GM23338 (cell line): ENCODE measurements at regions not wholly inside any gene's neighbourhood (a gene's known extent, or its start where the extent isn't known, plus 50 kb on each side); places are given as distances from the start of the nearest gene placed in this dataset.

Experiments used
- ATAC-seq: fragments of 200-7000 bp; cut with Tn5 transposase; 3 replicates; pipeline ENCODE4 v1.9.1; 2020
- DNase-seq: peaks from one replicate; pipeline ENCODE4 v3.0.0-alpha.2; 2015; ENCODE audit warnings: low spot score
- H2AFZ ChIP-seq: fragments of 200-600 bp; sonication (generic); 2 replicates; pipeline ENCODE4 v1.8.0; 2016; ENCODE audit warnings: antibody characterized with exemption, mild to moderate bottlenecking, moderate library complexity
- H3F3A ChIP-seq: fragments of 200-600 bp; sonication (generic); replicated peaks from 2 replicates; pipeline ENCODE4 v1.8.0; 2017; ENCODE audit warnings: antibody characterized with exemption, mixed run types, low read depth
- H3K27ac ChIP-seq: fragments of 200-600 bp; sonication (generic); 2 replicates; pipeline ENCODE4 v1.6.1; 2016; ENCODE audit warnings: low read depth
- H3K27me3 ChIP-seq: fragments of 200-600 bp; sonication (generic); 2 replicates; pipeline ENCODE4 v1.8.0; 2016; ENCODE audit warnings: mild to moderate bottlenecking, mixed run types, moderate library complexity; ENCODE audit not compliant: insufficient read depth
- H3K36me3 ChIP-seq: fragments of 200-600 bp; sonication (generic); 2 replicates; pipeline ENCODE4 v1.8.0; 2016; ENCODE audit warnings: mild to moderate bottlenecking; ENCODE audit not compliant: insufficient read depth
- H3K4me1 ChIP-seq: fragments of 200-600 bp; sonication (generic); 2 replicates; pipeline ENCODE4 v1.8.0; 2016; ENCODE audit warnings: mild to moderate bottlenecking, moderate library complexity; ENCODE audit not compliant: insufficient read depth
- H3K4me2 ChIP-seq: fragments of 200-600 bp; sonication (generic); 2 replicates; pipeline ENCODE4 v1.7.1; 2017; ENCODE audit warnings: mixed run types
- H3K4me3 ChIP-seq: fragments of 200-600 bp; sonication (generic); 2 replicates; pipeline ENCODE4 v1.6.1; 2016; ENCODE audit warnings: mixed run types
- H3K79me2 ChIP-seq: fragments of 200-600 bp; sonication (generic); replicated peaks from 2 replicates; pipeline ENCODE4 v1.8.0; 2017; ENCODE audit warnings: mild to moderate bottlenecking; ENCODE audit not compliant: insufficient read depth
- H3K9me2 ChIP-seq: fragments of 200-600 bp; sonication (generic); 2 replicates; pipeline ENCODE4 v1.8.0; 2017; ENCODE audit not compliant: insufficient read depth
- H4K20me1 ChIP-seq: fragments of 200-600 bp; sonication (generic); replicated peaks from 2 replicates; pipeline ENCODE4 v1.8.0; 2017; ENCODE audit warnings: mild to moderate bottlenecking; ENCODE audit not compliant: insufficient read depth
- H3K27ac Mint-ChIP-seq: 2 replicates; pipeline ENCODE4 v1.8.0; 2020; ENCODE audit warnings: inconsistent platforms, mild to moderate bottlenecking, moderate library complexity, mixed read lengths
- H3K27me3 Mint-ChIP-seq: 3 replicates; pipeline ENCODE4 v1.8.0; 2022; ENCODE audit warnings: low read depth, mild to moderate bottlenecking, moderate library complexity, mixed read lengths, inconsistent platforms; ENCODE audit not compliant: insufficient read depth, poor library complexity
- H3K36me3 Mint-ChIP-seq: 3 replicates; pipeline ENCODE4 v1.8.0; 2021; ENCODE audit warnings: low read depth, mild to moderate bottlenecking, inconsistent platforms, moderate library complexity, mixed read lengths
- H3K4me1 Mint-ChIP-seq: 3 replicates; pipeline ENCODE4 v1.8.0; 2020; ENCODE audit warnings: mild to moderate bottlenecking, inconsistent platforms, mixed read lengths
- H3K4me3 Mint-ChIP-seq: 3 replicates; pipeline ENCODE4 v1.8.0; 2021; ENCODE audit warnings: moderate library complexity, mild to moderate bottlenecking, inconsistent platforms, mixed read lengths
- H3K9me3 Mint-ChIP-seq: 3 replicates; pipeline ENCODE4 v1.8.0; 2020; ENCODE audit warnings: moderate library complexity, mild to moderate bottlenecking, inconsistent platforms, mixed read lengths
- CREB1 ChIP-seq: fragments of 250-450 bp; sonication (Bioruptor Pico); IDR thresholded peaks from 2 replicates; pipeline ENCODE4 v1.5.0; 2020; ENCODE audit warnings: low read depth, mild to moderate bottlenecking, moderate library complexity
- EZH2 ChIP-seq: fragments of 200-600 bp; sonication (generic); IDR thresholded peaks from one replicate; pipeline ENCODE4 v1.8.0; 2017; ENCODE audit warnings: antibody characterized with exemption, mild to moderate bottlenecking, low read depth; ENCODE audit not compliant: unreplicated experiment
- EZH2phosphoT487 ChIP-seq: fragments of 200-600 bp; sonication (generic); IDR thresholded peaks from one replicate; pipeline ENCODE4 v1.8.1; 2018; ENCODE audit warnings: antibody characterized with exemption; ENCODE audit not compliant: unreplicated experiment
- JUNB ChIP-seq: IDR thresholded peaks from one replicate; pipeline ENCODE4 v1.6.1; 2016; ENCODE audit warnings: antibody characterized with exemption; ENCODE audit not compliant: unreplicated experiment
- NANOG ChIP-seq: IDR thresholded peaks from 2 replicates; pipeline ENCODE4 v1.6.1; 2016; ENCODE audit warnings: antibody characterized with exemption, borderline replicate concordance
- POLR2AphosphoS5 ChIP-seq: IDR thresholded peaks from 2 replicates; pipeline ENCODE4 v1.6.1; 2016; ENCODE audit warnings: antibody characterized with exemption, low read depth
- STAT1 ChIP-seq: IDR thresholded peaks from one replicate; pipeline ENCODE4 v1.6.1; 2016; ENCODE audit warnings: antibody characterized with exemption; ENCODE audit not compliant: unreplicated experiment
- ZNF114 ChIP-seq: fragments of 250-450 bp; sonication (Bioruptor Pico); IDR thresholded peaks from 2 replicates; pipeline ENCODE4 v1.5.0; 2020; ENCODE audit warnings: mild to moderate bottlenecking, moderate library complexity
- ZNF331 ChIP-seq: fragments of 250-450 bp; sonication (Bioruptor Pico); IDR thresholded peaks from 2 replicates; pipeline ENCODE4 v1.5.0; 2020; ENCODE audit warnings: low read depth, mild to moderate bottlenecking, moderate library complexity
- TF ChIP-seq, protein P1 (sequence below): fragments of 250-450 bp; sonication (Bioruptor Pico); IDR thresholded peaks from 2 replicates; pipeline ENCODE4 v1.5.0; 2020; ENCODE audit warnings: mild to moderate bottlenecking, moderate library complexity
- TF ChIP-seq, protein P2 (sequence below): IDR thresholded peaks from one replicate; pipeline ENCODE4 v1.6.1; 2018; ENCODE audit warnings: antibody characterized with exemption; ENCODE audit not compliant: unreplicated experiment
- TF ChIP-seq, protein P3 (sequence below): IDR thresholded peaks from 2 replicates; pipeline ENCODE4 v1.6.1; 2016; ENCODE audit warnings: antibody characterized with exemption
- TF ChIP-seq, protein P4 (sequence below), 2 experiments: fragments of 200-600 bp in 1 of 2; sonication (generic) in 1 of 2; conservative IDR thresholded peaks; 2 replicates each; pipeline versions ENCODE4 v1.5.1 to v1.6.1; 2016 to 2017; ENCODE audit warnings: antibody characterized with exemption in 2 of 2, low read depth in 2 of 2, mild to moderate bottlenecking in 2 of 2, moderate library complexity in 1 of 2

DNA sequence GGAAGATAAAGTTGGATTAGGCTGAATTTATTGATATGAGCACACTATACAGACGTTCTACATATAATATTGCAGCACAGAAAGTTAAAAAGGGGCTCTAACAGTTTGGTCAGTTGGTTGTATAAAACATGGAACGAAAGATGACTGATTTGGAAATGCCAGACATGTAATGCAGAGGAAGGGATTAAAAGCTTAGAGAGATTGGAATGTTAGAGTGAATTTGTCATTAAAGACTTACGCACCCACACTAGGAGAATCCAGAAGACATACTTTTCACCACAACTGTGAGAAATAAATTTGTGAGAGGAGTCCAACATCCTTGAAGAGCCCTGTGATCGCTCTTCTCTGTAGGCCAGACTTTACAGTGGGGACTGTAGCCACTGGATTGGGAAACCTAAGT is 134.7 kb downstream of the GPR63 start:
- Mint-ChIP-seq H3K27ac (no peak overlapping the region), H3K4me1 (no peaks in the 10 kb centered on the region), H3K9me3 (no peaks in the 10 kb centered on the region), H3K36me3 (no peaks in the 10 kb centered on the region), H3K27me3 (no peaks in the 10 kb centered on the region), H3K4me3 (no peak overlapping the region)
- Histone ChIP-seq H3K79me2 (no peaks in the 10 kb centered on the region), H3K4me3 (no peak overlapping the region), H3K27ac (no peak overlapping the region), H3K9me2 (peaks cover 16% of the 10 kb centered on the region; the same call in 1 of the 2 replicates), H3F3A (no peaks in the 10 kb centered on the region), H2AFZ (no peak overlapping the region), H3K36me3 (no peaks in the 10 kb centered on the region), H3K4me1 (no peaks in the 10 kb centered on the region), H3K4me2 (no peak overlapping the region), H4K20me1 (no peaks in the 10 kb centered on the region), H3K27me3 (no peaks in the 10 kb centered on the region)
- no peak for ATAC-seq
- TF ChIP-seq ZNF331 (CRISPR knock-in tag), result no peak
- TF ChIP-seq, protein P1, sequence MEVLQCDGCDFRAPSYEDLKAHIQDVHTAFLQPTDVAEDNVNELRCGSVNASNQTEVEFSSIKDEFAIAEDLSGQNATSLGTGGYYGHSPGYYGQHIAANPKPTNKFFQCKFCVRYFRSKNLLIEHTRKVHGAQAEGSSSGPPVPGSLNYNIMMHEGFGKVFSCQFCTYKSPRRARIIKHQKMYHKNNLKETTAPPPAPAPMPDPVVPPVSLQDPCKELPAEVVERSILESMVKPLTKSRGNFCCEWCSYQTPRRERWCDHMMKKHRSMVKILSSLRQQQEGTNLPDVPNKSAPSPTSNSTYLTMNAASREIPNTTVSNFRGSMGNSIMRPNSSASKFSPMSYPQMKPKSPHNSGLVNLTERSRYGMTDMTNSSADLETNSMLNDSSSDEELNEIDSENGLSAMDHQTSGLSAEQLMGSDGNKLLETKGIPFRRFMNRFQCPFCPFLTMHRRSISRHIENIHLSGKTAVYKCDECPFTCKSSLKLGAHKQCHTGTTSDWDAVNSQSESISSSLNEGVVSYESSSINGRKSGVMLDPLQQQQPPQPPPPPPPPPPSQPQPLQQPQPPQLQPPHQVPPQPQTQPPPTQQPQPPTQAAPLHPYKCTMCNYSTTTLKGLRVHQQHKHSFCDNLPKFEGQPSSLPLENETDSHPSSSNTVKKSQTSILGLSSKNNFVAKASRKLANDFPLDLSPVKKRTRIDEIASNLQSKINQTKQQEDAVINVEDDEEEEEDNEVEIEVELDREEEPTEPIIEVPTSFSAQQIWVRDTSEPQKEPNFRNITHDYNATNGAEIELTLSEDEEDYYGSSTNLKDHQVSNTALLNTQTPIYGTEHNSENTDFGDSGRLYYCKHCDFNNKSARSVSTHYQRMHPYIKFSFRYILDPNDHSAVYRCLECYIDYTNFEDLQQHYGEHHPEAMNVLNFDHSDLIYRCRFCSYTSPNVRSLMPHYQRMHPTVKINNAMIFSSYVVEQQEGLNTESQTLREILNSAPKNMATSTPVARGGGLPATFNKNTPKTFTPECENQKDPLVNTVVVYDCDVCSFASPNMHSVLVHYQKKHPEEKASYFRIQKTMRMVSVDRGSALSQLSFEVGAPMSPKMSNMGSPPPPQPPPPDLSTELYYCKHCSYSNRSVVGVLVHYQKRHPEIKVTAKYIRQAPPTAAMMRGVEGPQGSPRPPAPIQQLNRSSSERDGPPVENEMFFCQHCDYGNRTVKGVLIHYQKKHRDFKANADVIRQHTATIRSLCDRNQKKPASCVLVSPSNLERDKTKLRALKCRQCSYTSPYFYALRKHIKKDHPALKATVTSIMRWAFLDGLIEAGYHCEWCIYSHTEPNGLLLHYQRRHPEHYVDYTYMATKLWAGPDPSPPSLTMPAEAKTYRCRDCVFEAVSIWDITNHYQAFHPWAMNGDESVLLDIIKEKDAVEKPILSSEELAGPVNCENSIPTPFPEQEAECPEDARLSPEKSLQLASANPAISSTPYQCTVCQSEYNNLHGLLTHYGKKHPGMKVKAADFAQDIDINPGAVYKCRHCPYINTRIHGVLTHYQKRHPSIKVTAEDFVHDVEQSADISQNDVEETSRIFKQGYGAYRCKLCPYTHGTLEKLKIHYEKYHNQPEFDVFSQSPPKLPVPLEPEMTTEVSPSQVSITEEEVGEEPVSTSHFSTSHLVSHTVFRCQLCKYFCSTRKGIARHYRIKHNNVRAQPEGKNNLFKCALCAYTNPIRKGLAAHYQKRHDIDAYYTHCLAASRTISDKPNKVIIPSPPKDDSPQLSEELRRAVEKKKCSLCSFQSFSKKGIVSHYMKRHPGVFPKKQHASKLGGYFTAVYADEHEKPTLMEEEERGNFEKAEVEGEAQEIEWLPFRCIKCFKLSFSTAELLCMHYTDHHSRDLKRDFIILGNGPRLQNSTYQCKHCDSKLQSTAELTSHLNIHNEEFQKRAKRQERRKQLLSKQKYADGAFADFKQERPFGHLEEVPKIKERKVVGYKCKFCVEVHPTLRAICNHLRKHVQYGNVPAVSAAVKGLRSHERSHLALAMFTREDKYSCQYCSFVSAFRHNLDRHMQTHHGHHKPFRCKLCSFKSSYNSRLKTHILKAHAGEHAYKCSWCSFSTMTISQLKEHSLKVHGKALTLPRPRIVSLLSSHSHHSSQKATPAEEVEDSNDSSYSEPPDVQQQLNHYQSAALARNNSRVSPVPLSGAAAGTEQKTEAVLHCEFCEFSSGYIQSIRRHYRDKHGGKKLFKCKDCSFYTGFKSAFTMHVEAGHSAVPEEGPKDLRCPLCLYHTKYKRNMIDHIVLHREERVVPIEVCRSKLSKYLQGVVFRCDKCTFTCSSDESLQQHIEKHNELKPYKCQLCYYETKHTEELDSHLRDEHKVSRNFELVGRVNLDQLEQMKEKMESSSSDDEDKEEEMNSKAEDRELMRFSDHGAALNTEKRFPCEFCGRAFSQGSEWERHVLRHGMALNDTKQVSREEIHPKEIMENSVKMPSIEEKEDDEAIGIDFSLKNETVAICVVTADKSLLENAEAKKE, result no peak
- TF ChIP-seq JUNB, result no peak
- TF ChIP-seq, protein P2, sequence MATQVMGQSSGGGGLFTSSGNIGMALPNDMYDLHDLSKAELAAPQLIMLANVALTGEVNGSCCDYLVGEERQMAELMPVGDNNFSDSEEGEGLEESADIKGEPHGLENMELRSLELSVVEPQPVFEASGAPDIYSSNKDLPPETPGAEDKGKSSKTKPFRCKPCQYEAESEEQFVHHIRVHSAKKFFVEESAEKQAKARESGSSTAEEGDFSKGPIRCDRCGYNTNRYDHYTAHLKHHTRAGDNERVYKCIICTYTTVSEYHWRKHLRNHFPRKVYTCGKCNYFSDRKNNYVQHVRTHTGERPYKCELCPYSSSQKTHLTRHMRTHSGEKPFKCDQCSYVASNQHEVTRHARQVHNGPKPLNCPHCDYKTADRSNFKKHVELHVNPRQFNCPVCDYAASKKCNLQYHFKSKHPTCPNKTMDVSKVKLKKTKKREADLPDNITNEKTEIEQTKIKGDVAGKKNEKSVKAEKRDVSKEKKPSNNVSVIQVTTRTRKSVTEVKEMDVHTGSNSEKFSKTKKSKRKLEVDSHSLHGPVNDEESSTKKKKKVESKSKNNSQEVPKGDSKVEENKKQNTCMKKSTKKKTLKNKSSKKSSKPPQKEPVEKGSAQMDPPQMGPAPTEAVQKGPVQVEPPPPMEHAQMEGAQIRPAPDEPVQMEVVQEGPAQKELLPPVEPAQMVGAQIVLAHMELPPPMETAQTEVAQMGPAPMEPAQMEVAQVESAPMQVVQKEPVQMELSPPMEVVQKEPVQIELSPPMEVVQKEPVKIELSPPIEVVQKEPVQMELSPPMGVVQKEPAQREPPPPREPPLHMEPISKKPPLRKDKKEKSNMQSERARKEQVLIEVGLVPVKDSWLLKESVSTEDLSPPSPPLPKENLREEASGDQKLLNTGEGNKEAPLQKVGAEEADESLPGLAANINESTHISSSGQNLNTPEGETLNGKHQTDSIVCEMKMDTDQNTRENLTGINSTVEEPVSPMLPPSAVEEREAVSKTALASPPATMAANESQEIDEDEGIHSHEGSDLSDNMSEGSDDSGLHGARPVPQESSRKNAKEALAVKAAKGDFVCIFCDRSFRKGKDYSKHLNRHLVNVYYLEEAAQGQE, result no peak
- no peak for TF ChIP-seq CREB1 (CRISPR knock-in tag)
- TF ChIP-seq, protein P3, sequence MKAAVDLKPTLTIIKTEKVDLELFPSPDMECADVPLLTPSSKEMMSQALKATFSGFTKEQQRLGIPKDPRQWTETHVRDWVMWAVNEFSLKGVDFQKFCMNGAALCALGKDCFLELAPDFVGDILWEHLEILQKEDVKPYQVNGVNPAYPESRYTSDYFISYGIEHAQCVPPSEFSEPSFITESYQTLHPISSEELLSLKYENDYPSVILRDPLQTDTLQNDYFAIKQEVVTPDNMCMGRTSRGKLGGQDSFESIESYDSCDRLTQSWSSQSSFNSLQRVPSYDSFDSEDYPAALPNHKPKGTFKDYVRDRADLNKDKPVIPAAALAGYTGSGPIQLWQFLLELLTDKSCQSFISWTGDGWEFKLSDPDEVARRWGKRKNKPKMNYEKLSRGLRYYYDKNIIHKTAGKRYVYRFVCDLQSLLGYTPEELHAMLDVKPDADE, result no peak
- no peak for TF ChIP-seq ZNF114 (CRISPR knock-in tag)
- TF ChIP-seq NANOG, result no peak
- no peak for TF ChIP-seq POLR2AphosphoS5
- no peak for TF ChIP-seq EZH2phosphoT487
- TF ChIP-seq EZH2, result no peak
- TF ChIP-seq, protein P4, sequence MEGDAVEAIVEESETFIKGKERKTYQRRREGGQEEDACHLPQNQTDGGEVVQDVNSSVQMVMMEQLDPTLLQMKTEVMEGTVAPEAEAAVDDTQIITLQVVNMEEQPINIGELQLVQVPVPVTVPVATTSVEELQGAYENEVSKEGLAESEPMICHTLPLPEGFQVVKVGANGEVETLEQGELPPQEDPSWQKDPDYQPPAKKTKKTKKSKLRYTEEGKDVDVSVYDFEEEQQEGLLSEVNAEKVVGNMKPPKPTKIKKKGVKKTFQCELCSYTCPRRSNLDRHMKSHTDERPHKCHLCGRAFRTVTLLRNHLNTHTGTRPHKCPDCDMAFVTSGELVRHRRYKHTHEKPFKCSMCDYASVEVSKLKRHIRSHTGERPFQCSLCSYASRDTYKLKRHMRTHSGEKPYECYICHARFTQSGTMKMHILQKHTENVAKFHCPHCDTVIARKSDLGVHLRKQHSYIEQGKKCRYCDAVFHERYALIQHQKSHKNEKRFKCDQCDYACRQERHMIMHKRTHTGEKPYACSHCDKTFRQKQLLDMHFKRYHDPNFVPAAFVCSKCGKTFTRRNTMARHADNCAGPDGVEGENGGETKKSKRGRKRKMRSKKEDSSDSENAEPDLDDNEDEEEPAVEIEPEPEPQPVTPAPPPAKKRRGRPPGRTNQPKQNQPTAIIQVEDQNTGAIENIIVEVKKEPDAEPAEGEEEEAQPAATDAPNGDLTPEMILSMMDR (conservative IDR thresholded peaks at IDR 0.05; ENCODE audit: low read depth in 2 of 2), result no peak
- no peak for TF ChIP-seq STAT1
- no peak for DNase-seq
